ENCODE measurements at regions not wholly inside any gene's neighbourhood (a gene's known extent, or its start where the extent isn't known, plus 50 kb on each side); places are given as distances from the start of the nearest gene placed in this dataset.

DNA sequence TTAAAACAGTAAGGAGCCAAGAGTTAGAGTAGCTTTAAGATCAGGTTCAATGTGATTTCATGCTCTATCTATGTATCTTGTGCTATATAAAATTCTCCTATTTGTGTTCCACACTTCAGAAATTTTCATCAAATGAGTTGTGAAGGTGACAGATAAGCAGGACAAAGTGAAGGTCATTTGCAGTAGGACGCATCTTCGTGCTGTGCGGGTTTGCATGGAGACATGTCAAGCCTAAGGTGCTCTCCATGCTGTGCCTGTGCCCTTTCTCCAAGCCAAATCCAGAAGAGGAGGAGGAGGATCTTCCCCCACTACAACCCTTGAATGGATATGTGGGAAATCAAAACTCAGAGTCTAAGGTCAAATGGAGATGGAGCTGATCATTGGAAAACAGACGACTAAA, 147.3 kb upstream of the NEDD9 start (continued):
- TF ChIP-seq, protein P1, sequence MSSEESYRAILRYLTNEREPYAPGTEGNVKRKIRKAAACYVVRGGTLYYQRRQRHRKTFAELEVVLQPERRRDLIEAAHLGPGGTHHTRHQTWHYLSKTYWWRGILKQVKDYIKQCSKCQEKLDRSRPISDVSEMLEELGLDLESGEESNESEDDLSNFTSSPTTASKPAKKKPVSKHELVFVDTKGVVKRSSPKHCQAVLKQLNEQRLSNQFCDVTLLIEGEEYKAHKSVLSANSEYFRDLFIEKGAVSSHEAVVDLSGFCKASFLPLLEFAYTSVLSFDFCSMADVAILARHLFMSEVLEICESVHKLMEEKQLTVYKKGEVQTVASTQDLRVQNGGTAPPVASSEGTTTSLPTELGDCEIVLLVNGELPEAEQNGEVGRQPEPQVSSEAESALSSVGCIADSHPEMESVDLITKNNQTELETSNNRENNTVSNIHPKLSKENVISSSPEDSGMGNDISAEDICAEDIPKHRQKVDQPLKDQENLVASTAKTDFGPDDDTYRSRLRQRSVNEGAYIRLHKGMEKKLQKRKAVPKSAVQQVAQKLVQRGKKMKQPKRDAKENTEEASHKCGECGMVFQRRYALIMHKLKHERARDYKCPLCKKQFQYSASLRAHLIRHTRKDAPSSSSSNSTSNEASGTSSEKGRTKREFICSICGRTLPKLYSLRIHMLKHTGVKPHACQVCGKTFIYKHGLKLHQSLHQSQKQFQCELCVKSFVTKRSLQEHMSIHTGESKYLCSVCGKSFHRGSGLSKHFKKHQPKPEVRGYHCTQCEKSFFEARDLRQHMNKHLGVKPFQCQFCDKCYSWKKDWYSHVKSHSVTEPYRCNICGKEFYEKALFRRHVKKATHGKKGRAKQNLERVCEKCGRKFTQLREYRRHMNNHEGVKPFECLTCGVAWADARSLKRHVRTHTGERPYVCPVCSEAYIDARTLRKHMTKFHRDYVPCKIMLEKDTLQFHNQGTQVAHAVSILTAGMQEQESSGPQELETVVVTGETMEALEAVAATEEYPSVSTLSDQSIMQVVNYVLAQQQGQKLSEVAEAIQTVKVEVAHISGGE (CRISPR knock-in tag; IDR thresholded peaks at IDR 0.05), result no peak
- TF ChIP-seq YY1 (IDR thresholded peaks at IDR 0.05; ENCODE audit: low read depth, low read length) (no peak), SRF (IDR thresholded peaks at IDR 0.05; ENCODE audit: low read depth in 2 of 2, low read length in 2 of 2) (no peak)

DNA sequence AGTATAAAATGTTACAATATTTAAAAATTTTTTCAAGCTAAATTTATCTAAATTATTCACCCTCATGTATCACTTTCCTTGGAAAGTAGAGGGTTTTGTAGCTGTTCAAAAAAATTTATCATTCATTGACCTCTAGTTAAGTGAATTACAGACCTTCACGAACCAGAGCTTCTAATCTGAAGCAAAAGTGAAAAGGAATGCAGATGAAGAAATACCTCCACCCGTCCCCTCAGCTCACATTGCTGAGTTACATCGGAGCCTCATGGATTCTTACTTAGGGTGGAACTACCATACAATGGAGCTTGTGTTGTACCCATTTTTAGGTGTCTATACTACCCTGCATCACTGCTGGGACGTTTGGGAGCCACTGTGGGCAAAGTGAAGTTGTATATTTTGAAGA, 146.2 kb upstream of the NEDD9 start:
- Histone ChIP-seq H3K4me1 (ENCODE audit: control insufficient read depth, insufficient read depth, low read length) (peaks cover 32% of the 10 kb centered on the region), H4K20me1 (ENCODE audit: control insufficient read depth, insufficient read depth) (no peaks in the 10 kb centered on the region), H3K27ac (ENCODE audit: control insufficient read depth, insufficient read depth) (peak overlapping the region; percentile 90; the same call in 1 of the 2 replicates), H3K9ac (ENCODE audit: control insufficient read depth, insufficient read depth, low read length) (peak overlapping the region; percentile 22; the same call in 1 of the 2 replicates), H3K27me3 (replicated peaks in 1 of 2; ENCODE audit: control insufficient read depth in 2 of 2, insufficient read depth in 2 of 2, low read length in 1 of 2) (no peaks in the 10 kb centered on the region), H3K4me2 (ENCODE audit: control insufficient read depth, insufficient read depth) (peak overlapping the region; percentile 17), H3K9me3 (replicated peaks; ENCODE audit: control insufficient read depth, insufficient read depth, low read length) (peaks cover 4% of the 10 kb centered on the region; the same call in 2 of the 3 replicates), H3K36me3 (ENCODE audit: control insufficient read depth in 2 of 2, insufficient read depth in 2 of 2, low read length in 1 of 2) (peaks cover 0 to 2% of the 10 kb centered on the region in 2 experiments), H3K79me2 (ENCODE audit: control insufficient read depth, insufficient read depth, low read length) (peaks cover 66% of the 10 kb centered on the region), H3K4me3 (peak overlapping the region; percentile 7; the same call in 1 of the 2 replicates), H2AFZ (ENCODE audit: control insufficient read depth, low read depth, low read length) (no peak overlapping the region)
- ChIA-PET CTCF (interaction anchor here (0.9 to 11.1 kb wide), 7 partner anchors 13 to 234 kb away, joined by 3 to 78 read pairs (median 7); no protein-coding TSS in a partner anchor), RAD21 (ENCODE audit: unreplicated experiment) (interaction anchor here (0.9 to 10.9 kb wide), 15 partner anchors 15 to 234 kb away, joined by 3 to 384 read pairs (median 31); no protein-coding TSS in a partner anchor), POLR2A (interaction anchor here (0.7 to 5.8 kb wide), 10 partner anchors 8 to 128 kb away, joined by 3 to 52 read pairs (median 17); no protein-coding TSS in a partner anchor), SMC1A (ENCODE audit: uncharacterized antibody, unreplicated experiment) (interaction anchor here (0.7 to 13.0 kb wide), 21 partner anchors 6 to 162 kb away, joined by 3 to 275 read pairs (median 27); no protein-coding TSS in a partner anchor)
- WGBS (ENCODE audit: insufficient coverage, insufficient replicate concordance, low lambda C conversion rate, missing lambda C conversion rate), result 71% methylated on average over 4 of the region's 4 CpGs
- intact Hi-C loops (cut with micrococcal nuclease; ENCODE audit: unreplicated experiment), result no loop called here
- FAIRE-seq (no peak), ATAC-seq (no peak), DNase-seq (ENCODE audit: low read depth, low spot score) (no peak)
- in situ Hi-C loops (cut with MboI), result no loop called here
- TF ChIP-seq, protein P2, sequence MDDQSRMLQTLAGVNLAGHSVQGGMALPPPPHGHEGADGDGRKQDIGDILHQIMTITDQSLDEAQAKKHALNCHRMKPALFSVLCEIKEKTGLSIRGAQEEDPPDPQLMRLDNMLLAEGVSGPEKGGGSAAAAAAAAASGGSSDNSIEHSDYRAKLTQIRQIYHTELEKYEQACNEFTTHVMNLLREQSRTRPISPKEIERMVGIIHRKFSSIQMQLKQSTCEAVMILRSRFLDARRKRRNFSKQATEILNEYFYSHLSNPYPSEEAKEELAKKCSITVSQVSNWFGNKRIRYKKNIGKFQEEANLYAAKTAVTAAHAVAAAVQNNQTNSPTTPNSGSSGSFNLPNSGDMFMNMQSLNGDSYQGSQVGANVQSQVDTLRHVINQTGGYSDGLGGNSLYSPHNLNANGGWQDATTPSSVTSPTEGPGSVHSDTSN (IDR thresholded peaks at IDR 0.05; ENCODE audit: insufficient replicate concordance, low read depth, low read length), result no peak
- TF ChIP-seq, protein P3, sequence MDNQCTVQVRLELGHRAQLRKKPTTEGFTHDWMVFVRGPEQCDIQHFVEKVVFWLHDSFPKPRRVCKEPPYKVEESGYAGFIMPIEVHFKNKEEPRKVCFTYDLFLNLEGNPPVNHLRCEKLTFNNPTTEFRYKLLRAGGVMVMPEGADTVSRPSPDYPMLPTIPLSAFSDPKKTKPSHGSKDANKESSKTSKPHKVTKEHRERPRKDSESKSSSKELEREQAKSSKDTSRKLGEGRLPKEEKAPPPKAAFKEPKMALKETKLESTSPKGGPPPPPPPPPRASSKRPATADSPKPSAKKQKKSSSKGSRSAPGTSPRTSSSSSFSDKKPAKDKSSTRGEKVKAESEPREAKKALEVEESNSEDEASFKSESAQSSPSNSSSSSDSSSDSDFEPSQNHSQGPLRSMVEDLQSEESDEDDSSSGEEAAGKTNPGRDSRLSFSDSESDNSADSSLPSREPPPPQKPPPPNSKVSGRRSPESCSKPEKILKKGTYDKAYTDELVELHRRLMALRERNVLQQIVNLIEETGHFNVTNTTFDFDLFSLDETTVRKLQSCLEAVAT (IDR thresholded peaks at IDR 0.05), result 0 out of 2 replicates have a peak, but pooled peaks have one; percentile 35
- BruUV-seq (replicated peaks), result no TSS peak

Measured in GM12878 (cell line).